ACC112 (cell line): ENCODE measurements at regions not wholly inside any gene's neighbourhood (a gene's known extent, or its start where the extent isn't known, plus 50 kb on each side); places are given as distances from the start of the nearest gene placed in this dataset.

Experiments used
- H2AFZ ChIP-seq: fragments of 200-600 bp; sonication (generic); one replicate; pipeline ENCODE4 v1.6.0; 2017; ENCODE audit warnings: antibody characterized with exemption, low read length; ENCODE audit not compliant: unreplicated experiment
- H3K27ac ChIP-seq: fragments of 200-600 bp; sonication (generic); 2 replicates; pipeline ENCODE4 v1.5.1; 2014; ENCODE audit warnings: low read depth, mild to moderate bottlenecking, antibody characterized with exemption, low read length, moderate library complexity
- H3K27me3 ChIP-seq: fragments of 200-600 bp; sonication (generic); 2 replicates; pipeline ENCODE4 v1.6.1; 2014; ENCODE audit warnings: mild to moderate bottlenecking, antibody characterized with exemption, low read length, moderate library complexity, mixed read lengths; ENCODE audit not compliant: insufficient read depth
- H3K36me3 ChIP-seq: fragments of 200-600 bp; sonication (generic); 2 replicates; pipeline ENCODE4 v1.6.1; 2016; ENCODE audit warnings: mild to moderate bottlenecking, antibody characterized with exemption, low read length, moderate library complexity, mixed read lengths; ENCODE audit not compliant: insufficient read depth
- H3K4me1 ChIP-seq: fragments of 200-600 bp; sonication (generic); one replicate; pipeline ENCODE4 v1.6.1; 2016; ENCODE audit warnings: low read length, mixed read lengths; ENCODE audit not compliant: insufficient read depth, unreplicated experiment, control insufficient read depth
- H3K4me3 ChIP-seq: fragments of 200-600 bp; sonication (generic); 2 replicates; pipeline ENCODE4 v1.5.1; 2014; ENCODE audit warnings: mild to moderate bottlenecking, low read depth, low read length
- H3K79me2 ChIP-seq: fragments of 200-600 bp; sonication (generic); one replicate; pipeline ENCODE4 v1.6.0; 2016; ENCODE audit warnings: low read length; ENCODE audit not compliant: control insufficient read depth, unreplicated experiment, insufficient read depth

- no peaks in the 10 kb centered on the region for H3K79me2 ChIP-seq
- no peaks in the 10 kb centered on the region for H3K36me3 ChIP-seq
- H3K4me3 ChIP-seq, result no peak overlapping the region
- no peak overlapping the region for H2AFZ ChIP-seq
- H3K27me3 ChIP-seq, result no peaks in the 10 kb centered on the region
- H3K4me1 ChIP-seq, result no peaks in the 10 kb centered on the region
- H3K27ac ChIP-seq, result no peak overlapping the region
Measured at GRCh38 chr4:147123146-147123545, 177.5 kb upstream of the TTC29 start.

DNA sequence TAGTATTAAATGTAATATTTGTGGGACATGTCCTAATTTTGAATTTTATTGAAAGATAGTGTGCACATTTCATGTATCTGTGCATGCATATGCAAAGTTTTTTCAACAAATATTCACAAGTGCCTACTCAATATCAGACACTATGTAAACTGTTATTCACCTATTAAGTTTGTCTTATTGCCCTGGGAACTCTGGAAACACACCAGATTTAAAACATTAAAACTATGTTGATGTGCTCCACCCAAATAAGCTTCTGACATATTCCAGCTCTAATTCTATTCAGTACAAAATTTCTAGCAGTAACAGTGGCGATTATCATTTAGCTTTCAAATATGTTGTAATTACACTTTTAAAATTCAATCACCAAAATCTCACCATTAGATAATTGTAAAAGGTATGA, 183.1 kb upstream of the TTC29 start:
- no peaks in the 10 kb centered on the region for H3K27me3 ChIP-seq
- H3K36me3 ChIP-seq, result no peaks in the 10 kb centered on the region
- H3K4me3 ChIP-seq, result no peak overlapping the region
- H2AFZ ChIP-seq, result no peak overlapping the region
- H3K79me2 ChIP-seq, result no peaks in the 10 kb centered on the region
- H3K27ac ChIP-seq, result no peak overlapping the region
- H3K4me1 ChIP-seq, result peaks cover 4% of the 10 kb centered on the region

DNA sequence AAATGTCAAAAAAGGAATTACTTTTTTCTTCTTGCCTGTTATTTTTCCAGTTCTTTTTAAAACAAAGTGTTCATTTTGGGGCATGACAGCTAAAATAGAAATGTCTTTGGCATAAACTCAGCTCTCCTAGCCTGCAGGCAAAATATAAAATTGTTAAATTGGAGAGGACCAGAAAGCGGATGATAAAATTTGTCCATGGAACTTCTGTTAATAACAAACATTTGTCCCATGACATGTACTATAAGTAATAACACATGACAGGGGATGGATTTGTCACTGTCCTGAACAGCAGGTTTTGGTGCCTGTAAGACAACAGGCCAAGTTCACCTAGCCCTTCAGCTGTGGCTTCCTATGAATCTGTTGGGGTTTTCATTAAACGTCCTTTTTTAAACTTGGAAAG, 184.0 kb upstream of the TTC29 start:
- Histone ChIP-seq H3K4me3 (no peak overlapping the region), H3K27me3 (no peaks in the 10 kb centered on the region), H3K4me1 (peaks cover 4% of the 10 kb centered on the region), H2AFZ (no peak overlapping the region), H3K27ac (no peak overlapping the region), H3K36me3 (no peaks in the 10 kb centered on the region), H3K79me2 (no peaks in the 10 kb centered on the region)

- H3K4me1 ChIP-seq, result peaks cover 8% of the 10 kb centered on the region
- H3K27ac ChIP-seq, result no peak overlapping the region
Measured at GRCh38 chr4:147134536-147135210, 189.0 kb upstream of the TTC29 start.

DNA sequence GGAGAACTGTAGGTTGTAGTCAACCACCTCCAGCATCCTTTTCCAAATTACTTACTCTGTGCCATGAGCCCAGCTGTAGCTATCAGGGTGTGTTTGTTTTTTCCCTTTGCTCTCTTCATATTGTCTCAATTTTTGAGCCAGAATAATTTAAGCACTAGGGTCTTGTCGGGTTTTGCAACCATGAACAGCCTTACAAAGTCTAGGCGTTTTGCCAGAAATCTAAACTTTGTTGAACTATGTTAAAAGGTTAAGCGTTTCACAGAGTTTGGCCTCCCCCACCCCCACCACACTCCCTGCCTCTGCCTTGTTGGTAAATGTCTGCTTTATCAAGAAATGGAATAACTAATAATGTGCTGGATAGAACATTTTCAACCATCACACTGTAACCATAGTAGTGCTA, 190.6 kb upstream of the TTC29 start:
- Histone ChIP-seq H3K4me1 (peaks cover 8% of the 10 kb centered on the region), H3K27me3 (no peaks in the 10 kb centered on the region), H2AFZ (peak overlapping the region; percentile 17), H3K79me2 (no peaks in the 10 kb centered on the region), H3K36me3 (no peaks in the 10 kb centered on the region), H3K27ac (peak overlapping the region; percentile 10; the same call in 1 of the 2 replicates), H3K4me3 (no peak overlapping the region; the same call in 1 of the 2 replicates)

More at GRCh38 chr4:147134536-147135210, 189.0 kb upstream of the TTC29 start:
- Histone ChIP-seq H2AFZ (no peak overlapping the region), H3K4me3 (no peak overlapping the region), H3K79me2 (no peaks in the 10 kb centered on the region), H3K27me3 (no peaks in the 10 kb centered on the region), H3K36me3 (no peaks in the 10 kb centered on the region)

DNA sequence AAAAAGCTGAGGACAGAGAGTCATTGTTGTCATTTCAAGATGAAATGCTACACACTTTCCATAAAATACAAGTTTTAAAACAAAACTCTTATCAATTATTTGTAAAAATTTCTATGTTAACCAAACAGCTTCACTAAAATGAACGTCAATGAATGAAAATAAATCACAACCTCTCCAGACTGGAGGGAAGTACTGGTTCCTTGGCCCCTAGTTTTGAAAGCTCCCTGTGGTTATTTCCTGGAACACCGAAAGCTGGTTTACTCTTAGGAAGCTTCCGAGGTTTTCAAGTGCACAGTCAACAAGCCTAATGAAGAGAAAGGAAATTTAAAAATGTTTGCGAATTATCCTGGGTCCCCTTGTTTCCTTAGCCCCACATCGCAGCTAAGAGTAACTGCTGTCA, 191.1 kb upstream of the TTC29 start:
- H2AFZ ChIP-seq, result peak overlapping the region; percentile 17
- H3K4me1 ChIP-seq, result peaks cover 8% of the 10 kb centered on the region
- H3K79me2 ChIP-seq, result no peaks in the 10 kb centered on the region
- no peaks in the 10 kb centered on the region for H3K36me3 ChIP-seq
- no peak overlapping the region for H3K4me3 ChIP-seq
- 0 out of 2 replicates have a peak overlapping the region, but pooled peaks have one; percentile 10 for H3K27ac ChIP-seq
- H3K27me3 ChIP-seq, result no peaks in the 10 kb centered on the region

GRCh38 chr4:147137280-147137679, 191.6 kb upstream of the TTC29 start:
- H3K4me3 ChIP-seq, result no peak overlapping the region
- no peak overlapping the region for H3K27ac ChIP-seq
- H2AFZ ChIP-seq, result no peak overlapping the region

DNA sequence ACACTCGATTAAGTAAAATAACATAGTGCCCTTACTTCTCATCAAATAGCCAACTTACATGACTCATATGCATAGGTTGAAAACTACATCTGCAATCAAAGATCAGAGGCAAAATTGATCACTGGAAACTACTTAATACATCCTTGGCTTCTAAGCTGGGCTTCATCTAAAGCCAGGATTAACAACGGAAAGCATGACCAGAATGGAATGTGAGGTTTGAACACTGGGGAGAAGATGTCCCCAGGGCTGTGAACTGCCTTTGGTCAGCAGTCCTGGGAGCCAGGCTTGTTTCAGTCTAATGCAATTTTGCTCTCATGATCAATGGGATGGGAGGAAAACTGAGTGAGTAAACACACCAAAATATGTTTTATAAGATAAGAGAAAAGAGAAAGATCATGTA, 192.5 kb upstream of the TTC29 start:
- Histone ChIP-seq H3K79me2 (no peaks in the 10 kb centered on the region), H3K4me1 (peaks cover 8% of the 10 kb centered on the region), H3K27me3 (no peaks in the 10 kb centered on the region), H3K27ac (no peak overlapping the region), H3K4me3 (no peak overlapping the region), H3K36me3 (no peaks in the 10 kb centered on the region), H2AFZ (no peak overlapping the region)

More at GRCh38 chr4:147137280-147137679, 191.6 kb upstream of the TTC29 start:
- Histone ChIP-seq H3K36me3 (no peaks in the 10 kb centered on the region), H3K27me3 (no peaks in the 10 kb centered on the region), H3K79me2 (no peaks in the 10 kb centered on the region), H3K4me1 (peaks cover 8% of the 10 kb centered on the region)

DNA sequence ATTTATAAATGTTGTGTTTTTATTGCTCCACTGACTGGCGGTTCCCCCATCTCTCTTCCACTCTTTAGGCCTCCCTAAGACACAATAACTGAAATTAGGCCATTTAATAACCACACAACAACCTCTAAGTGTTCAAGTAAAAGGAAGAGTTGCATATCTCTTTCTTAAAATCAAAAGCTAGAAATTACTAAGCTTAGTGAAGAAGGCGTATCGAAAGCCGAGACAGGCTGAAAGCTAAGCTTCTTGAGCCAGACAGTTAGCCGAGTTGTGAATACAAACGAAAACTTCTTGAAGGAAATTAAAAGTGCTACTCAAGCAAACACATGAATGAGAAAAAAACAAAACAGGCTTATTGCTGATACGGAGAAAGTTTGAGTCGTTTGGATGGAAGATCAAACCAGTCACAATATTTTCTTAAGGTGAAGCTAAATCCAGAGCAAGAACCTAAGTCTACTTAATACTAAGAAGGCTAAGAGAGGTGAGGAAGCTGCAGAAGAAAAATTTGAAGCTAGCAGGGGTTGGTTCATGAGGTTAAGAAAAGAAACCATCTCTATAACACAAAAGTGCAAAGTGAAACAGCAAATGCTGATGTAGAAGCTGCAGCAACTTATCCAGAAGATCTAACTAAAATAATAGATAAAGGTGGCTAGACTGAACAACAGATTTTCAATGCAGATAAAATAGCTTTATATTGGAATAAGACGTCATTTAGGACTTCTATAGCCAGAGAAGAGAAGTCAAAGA, 194.0 kb upstream of the TTC29 start:
- Histone ChIP-seq H3K27ac (no peak overlapping the region), H2AFZ (no peak overlapping the region)

DNA sequence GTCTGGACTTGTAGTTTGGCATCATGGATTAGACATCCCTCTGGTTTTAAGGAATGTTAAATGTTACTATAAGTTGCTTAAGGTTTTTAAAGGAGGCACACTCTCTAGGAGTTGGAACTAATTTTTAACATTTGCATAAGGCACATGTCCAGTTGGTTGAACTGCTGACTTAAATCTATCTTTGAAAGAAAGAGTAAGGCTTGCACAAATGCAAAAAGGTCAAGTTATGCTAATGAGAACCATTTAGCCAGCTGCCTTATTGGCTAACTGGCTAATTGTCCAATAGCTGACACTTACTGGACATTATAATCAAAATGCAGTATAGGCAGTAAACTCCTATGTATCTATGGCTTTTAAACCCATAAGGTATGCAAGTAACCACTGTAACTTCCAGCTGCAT, 206.1 kb upstream of the TTC29 start:
- Histone ChIP-seq H3K27ac (no peak overlapping the region), H3K4me1 (no peaks in the 10 kb centered on the region), H3K4me3 (no peak overlapping the region), H3K79me2 (no peaks in the 10 kb centered on the region), H3K27me3 (no peaks in the 10 kb centered on the region), H2AFZ (no peak overlapping the region), H3K36me3 (no peaks in the 10 kb centered on the region)

More for the DNA sequence above, 194.0 kb upstream of the TTC29 start:
- Histone ChIP-seq H3K4me3 (no peak overlapping the region), H3K4me1 (peaks cover 8% of the 10 kb centered on the region), H3K79me2 (no peaks in the 10 kb centered on the region), H3K36me3 (no peaks in the 10 kb centered on the region), H3K27me3 (no peaks in the 10 kb centered on the region)
